Gastrocnemius medialis (tissue), 4 donors: ENCODE measurements at regions not wholly inside any gene's neighbourhood (a gene's known extent, or its start where the extent isn't known, plus 50 kb on each side); places are given as distances from the start of the nearest gene placed in this dataset.

Experiments used
- ATAC-seq, 2 donors: fragments of 150-250 bp; one replicate each; pipeline ENCODE4 v1.9.1; 2016
- DNase-seq, 2 donors: peaks; one replicate each; pipeline ENCODE4 v3.0.0-alpha.2; 2019
- H3K27ac ChIP-seq, 4 donors: fragments of 200-600 bp; sonication (generic); 1 replicate in 1 of 4; 2 replicates in 3 of 4; pipeline ENCODE4 v1.5.1; 2016 to 2018; ENCODE audit warnings: mild to moderate bottlenecking in 2 of 4, moderate library complexity in 1 of 4
- H3K27me3 ChIP-seq, 3 donors: fragments of 200-600 bp; sonication (generic) in 2 of 3; 1 replicate in 1 of 3; 2 replicates in 2 of 3; pipeline versions ENCODE4 v1.5.1 to v1.6.0; 2016 to 2019; ENCODE audit warnings: mild to moderate bottlenecking in 1 of 3, moderate library complexity in 1 of 3
- H3K36me3 ChIP-seq, 2 donors: fragments of 200-600 bp; sonication (generic) in 1 of 2; one replicate each; pipeline ENCODE4 v1.5.1; 2017 to 2018
- H3K4me1 ChIP-seq, 2 donors: fragments of 200-600 bp; sonication (generic) in 1 of 2; one replicate each; pipeline ENCODE4 v1.5.1; 2016 to 2017; ENCODE audit warnings: mild to moderate bottlenecking in 2 of 2
- H3K4me3 ChIP-seq, 4 donors: fragments of 200-600 bp; sonication (generic) in 3 of 4; 1 replicate in 1 of 4; 2 replicates in 3 of 4; pipeline ENCODE4 v1.5.1; 2016 to 2019; ENCODE audit warnings: mild to moderate bottlenecking in 2 of 4
- H3K9me3 ChIP-seq, 3 donors: fragments of 200-600 bp; sonication (generic) in 2 of 3; 1 replicate in 1 of 3; 2 replicates in 2 of 3; pipeline ENCODE4 v1.5.1; 2016 to 2019
- CTCF ChIP-seq, 5 experiments: fragments of 450-650 bp in 3 of 5; fragments of 200-600 bp in 2 of 5; sonication (generic) in 2 of 5; IDR thresholded peaks in 4 of 5; conservative IDR thresholded peaks in 1 of 5; 1 replicate in 4 of 5; 2 replicates in 1 of 5; pipeline ENCODE4 v1.5.1; 2016 to 2019; ENCODE audit warnings: antibody characterized with exemption in 5 of 5, mild to moderate bottlenecking in 3 of 5, moderate library complexity in 3 of 5
- POLR2A ChIP-seq, 2 donors: fragments of 450-650 bp; IDR thresholded peaks; one replicate each; pipeline ENCODE4 v1.6.1; 2017; ENCODE audit warnings: antibody characterized with exemption in 2 of 2, mild to moderate bottlenecking in 2 of 2, moderate library complexity in 2 of 2
- in situ Hi-C, 4 donors: fragments of 200-750 bp; cut with MboI; loops; one replicate each; pipeline versions ENCODE4 v1.15.0 to v1.8.0; 2017; ENCODE audit warnings: low sequenced_read_pairs in 4 of 4
- intact Hi-C: fragments of 100-400 bp; cut with DNase I; formaldehyde crosslinking; loops from one replicate; pipeline ENCODE4 v1.15.1; 2023; ENCODE audit warnings: low total_unique reads

GRCh38 chr4:54560513-54560912 is 97.2 kb upstream of the KIT start:
- TF ChIP-seq POLR2A (IDR thresholded peaks at IDR 0.05) = no peak
- TF ChIP-seq CTCF (IDR thresholded peaks at IDR 0.05 in 4 of 5, conservative IDR thresholded peaks at IDR 0.05 in 1 of 5) = no peak
- no peaks in the 10 kb centered on the region for H3K4me1 ChIP-seq
- intact Hi-C loops (no loop called here), in situ Hi-C loops (no loop called here)
- H3K36me3 ChIP-seq = no peaks in the 10 kb centered on the region
- H3K4me3 ChIP-seq = no peak overlapping the region
- no peak for DNase-seq
- H3K27me3 ChIP-seq = no peaks in the 10 kb centered on the region
- H3K27ac ChIP-seq = no peak overlapping the region
- no peak for ATAC-seq
- no peaks in the 10 kb centered on the region for H3K9me3 ChIP-seq

- in situ Hi-C loops = no loop called here
- Histone ChIP-seq H3K27me3 (no peaks in the 10 kb centered on the region), H3K9me3 (no peaks in the 10 kb centered on the region), H3K4me3 (no peak overlapping the region), H3K4me1 (peaks cover 0 to 9% of the 10 kb centered on the region in 2 donors), H3K36me3 (no peaks in the 10 kb centered on the region), H3K27ac (no peak overlapping the region)
- ATAC-seq (no peak), DNase-seq (no peak)
- TF ChIP-seq CTCF (IDR thresholded peaks at IDR 0.05 in 4 of 5, conservative IDR thresholded peaks at IDR 0.05 in 1 of 5) (no peak), POLR2A (IDR thresholded peaks at IDR 0.05) (no peak)
- intact Hi-C loops = no loop called here
Measured at GRCh38 chr4:54561940-54562339, 95.8 kb upstream of the KIT start.

GRCh38 chr4:54566608-54567007 is 91.1 kb upstream of the KIT start:
- Histone ChIP-seq H3K27ac (no peak overlapping the region), H3K4me1 (peaks cover 0 to 19% of the 10 kb centered on the region in 2 donors), H3K36me3 (no peaks in the 10 kb centered on the region), H3K27me3 (no peaks in the 10 kb centered on the region), H3K9me3 (no peaks in the 10 kb centered on the region), H3K4me3 (no peak overlapping the region)
- no peak for ATAC-seq
- TF ChIP-seq CTCF (IDR thresholded peaks at IDR 0.05 in 4 of 5, conservative IDR thresholded peaks at IDR 0.05 in 1 of 5) = no peak
- TF ChIP-seq POLR2A (IDR thresholded peaks at IDR 0.05) = no peak
- DNase-seq = no peak
- intact Hi-C loops = no loop called here
- in situ Hi-C loops = no loop called here

- no peaks in the 10 kb centered on the region for H3K27me3 ChIP-seq
Measured at GRCh38 chr4:54567327-54567726, 90.4 kb upstream of the KIT start.

More at GRCh38 chr4:54567327-54567726, 90.4 kb upstream of the KIT start:
- TF ChIP-seq CTCF (IDR thresholded peaks at IDR 0.05 in 4 of 5, conservative IDR thresholded peaks at IDR 0.05 in 1 of 5) (no peak), POLR2A (IDR thresholded peaks at IDR 0.05) (no peak)
- in situ Hi-C loops = no loop called here
- no peak for DNase-seq
- no peaks in the 10 kb centered on the region for H3K9me3 ChIP-seq
- H3K27ac ChIP-seq = no peak overlapping the region
- no peak overlapping the region for H3K4me3 ChIP-seq
- no peaks in the 10 kb centered on the region for H3K36me3 ChIP-seq
- H3K4me1 ChIP-seq = peaks cover 0 to 19% of the 10 kb centered on the region in 2 donors
- intact Hi-C loops = no loop called here
- no peak for ATAC-seq
